ENCODE measurements at regions not wholly inside any gene's neighbourhood (a gene's known extent, or its start where the extent isn't known, plus 50 kb on each side); places are given as distances from the start of the nearest gene placed in this dataset.

DNA sequence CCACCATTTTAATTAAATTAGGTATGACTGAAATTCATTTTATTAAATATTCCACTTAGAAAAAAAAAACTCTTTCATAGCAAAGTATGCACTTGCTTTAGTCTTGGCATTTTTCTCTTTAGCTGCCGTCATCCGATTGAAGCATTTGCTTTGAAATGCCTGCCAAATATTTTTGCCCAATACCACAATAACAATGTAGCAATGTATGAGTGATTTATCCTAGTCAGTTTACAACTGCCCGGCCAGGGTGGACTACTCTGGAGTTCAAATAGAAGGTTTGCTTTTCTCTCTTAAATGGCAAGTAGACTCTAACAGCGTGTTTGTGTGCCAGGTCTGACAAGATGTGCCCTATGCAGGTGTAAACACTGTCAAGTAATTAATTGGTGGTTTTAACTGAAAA lies 675.3 kb upstream of the SGCG start:
- DNase-seq (ENCODE audit: low spot score): no peak

DNA sequence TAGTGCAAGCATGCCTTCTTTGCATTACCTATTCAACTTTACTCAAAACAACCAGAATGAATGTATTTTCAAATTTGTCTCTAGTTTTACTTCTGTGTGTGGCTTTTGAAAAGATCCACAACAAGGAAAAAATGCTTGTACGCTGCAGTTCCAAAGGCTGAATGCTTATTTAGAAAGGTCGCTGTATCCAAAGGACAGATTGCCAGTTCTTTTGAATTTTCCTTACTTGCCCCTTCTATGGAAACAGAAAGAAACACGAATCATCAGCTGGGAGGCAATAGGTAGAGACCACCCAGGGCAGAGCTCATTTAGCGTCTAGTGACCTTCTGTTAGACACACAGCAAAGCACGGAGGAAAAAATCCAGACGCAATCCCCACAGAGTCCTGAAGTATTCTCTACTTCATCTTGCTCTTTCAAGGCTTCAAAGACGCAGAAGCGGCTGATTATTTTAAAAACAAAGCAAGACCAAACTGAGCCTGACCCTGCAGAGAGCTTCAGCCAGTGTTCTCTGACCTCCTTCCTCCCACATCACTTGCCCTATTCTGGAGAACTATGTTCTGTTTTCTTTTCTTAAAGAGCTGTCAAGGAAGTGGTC lies 674.6 kb upstream of the SGCG start:
- DNase-seq (ENCODE audit: low spot score): no peak

DNA sequence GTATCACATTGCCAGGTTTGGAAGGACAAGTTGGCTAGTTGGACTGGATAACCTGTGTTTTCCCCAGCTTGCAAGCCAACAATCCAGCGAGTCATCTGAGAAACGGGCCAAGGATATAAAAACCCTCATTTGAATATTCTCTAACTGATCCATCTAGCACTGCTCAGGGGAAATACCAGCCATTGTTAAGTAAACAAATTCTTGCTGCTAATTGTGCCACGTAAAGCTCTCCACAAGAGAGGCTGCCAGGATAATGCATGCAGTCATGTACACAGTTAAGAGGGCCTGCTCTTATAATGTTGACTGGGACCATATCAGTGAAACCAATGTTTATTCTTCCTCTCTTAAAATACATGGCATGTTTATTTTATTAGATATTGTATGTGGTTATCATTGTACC lies 663.2 kb upstream of the SGCG start:
- DNase-seq (ENCODE audit: low spot score): no peak

DNA sequence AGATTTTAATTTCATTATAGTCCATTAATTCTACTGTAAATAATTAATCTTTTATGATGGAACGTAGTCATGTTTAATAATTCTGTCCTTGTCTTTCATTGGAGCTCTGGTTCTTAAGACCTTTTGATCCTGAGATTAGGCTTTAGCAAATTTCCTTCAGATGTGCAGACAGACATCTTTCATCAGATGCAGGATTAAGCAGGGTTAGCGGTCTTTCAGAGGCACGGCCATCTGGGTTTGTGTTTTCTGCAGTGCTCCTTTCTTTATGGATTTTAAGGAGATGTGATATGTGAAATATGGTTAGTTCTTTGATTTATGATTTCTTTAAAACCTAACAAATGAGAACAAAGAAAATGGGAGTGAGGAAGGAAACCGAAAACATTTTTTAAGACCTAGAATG lies 643.9 kb upstream of the SGCG start:
- DNase-seq (ENCODE audit: low spot score): peak; percentile 61

DNA sequence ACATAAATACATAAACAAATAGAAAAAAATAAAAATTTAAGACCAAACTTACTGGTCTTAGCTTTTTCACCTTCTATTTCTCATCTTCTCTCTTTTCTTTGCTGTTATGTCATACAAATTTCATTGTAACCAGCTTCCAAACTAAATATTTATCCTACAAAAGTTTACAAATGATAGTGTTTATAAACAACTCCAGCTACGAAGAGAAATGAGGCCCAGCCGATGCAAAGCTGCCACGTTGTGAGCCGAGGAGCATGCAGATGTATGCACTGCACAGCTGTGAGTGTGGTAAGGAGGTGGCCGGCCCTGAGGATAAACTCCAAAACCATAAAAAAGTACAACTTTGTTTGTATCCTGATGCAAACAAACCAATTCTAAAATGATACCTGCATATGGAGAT lies 642.4 kb upstream of the SGCG start:
- no peak for DNase-seq (ENCODE audit: low spot score)

DNA sequence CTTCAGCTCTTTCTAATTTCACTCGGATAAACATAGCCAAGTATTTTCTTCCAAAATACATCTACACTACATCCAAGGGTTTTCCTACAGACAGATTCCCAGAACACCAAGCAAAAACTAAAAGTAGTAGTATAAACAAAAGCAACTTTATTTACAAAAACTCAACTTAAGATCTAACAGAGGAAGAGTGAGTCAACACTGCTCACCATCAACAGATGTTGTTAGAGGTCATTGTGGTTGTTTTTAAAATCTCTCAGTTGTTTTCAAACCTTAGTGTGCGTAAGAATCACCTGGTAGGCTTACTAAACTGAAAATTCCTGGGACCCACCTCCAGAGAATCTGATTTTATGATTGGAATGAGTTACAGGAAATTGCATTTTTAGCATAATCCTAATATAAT lies 631.7 kb upstream of the SGCG start:
- no peak for DNase-seq (ENCODE audit: low spot score)

DNA sequence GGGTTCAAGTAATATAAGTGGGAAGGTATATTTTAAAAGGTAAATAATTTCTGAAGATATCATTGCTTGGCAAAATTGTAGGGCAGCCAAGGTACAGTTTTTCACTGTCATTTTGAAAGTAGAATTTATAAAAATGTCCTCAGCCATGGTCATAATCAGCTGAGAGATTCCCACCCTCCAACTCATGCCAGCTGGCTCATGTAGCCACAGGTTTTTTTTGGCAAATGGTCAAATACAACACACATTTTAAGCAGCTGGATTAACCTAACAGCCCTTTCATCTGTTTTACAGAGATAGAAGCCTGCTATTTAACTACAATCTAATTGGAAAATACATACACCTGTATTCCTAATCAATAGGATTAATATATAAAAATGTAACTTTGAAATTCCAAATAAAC lies 619.2 kb upstream of the SGCG start:
- DNase-seq (ENCODE audit: low spot score): no peak

DNA sequence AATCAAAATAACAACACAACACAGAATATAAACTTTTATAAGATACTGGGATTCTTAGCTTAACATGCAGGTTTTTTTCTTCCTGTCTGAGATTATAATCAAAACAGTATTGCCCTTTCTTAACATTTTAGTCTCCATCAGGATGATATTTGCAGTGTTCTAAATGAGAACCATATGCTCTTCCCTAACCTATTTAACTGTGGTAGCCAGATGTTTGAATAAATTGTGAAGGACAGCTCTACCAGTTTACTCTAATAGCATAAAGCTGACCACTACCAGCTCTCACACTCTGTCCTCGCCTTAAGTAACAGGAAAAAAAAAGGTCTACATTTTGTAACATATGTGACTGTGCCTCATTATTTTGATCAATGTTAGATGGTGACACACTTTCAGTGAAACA lies 618.7 kb upstream of the SGCG start:
- no peak for DNase-seq (ENCODE audit: low spot score)

DNA sequence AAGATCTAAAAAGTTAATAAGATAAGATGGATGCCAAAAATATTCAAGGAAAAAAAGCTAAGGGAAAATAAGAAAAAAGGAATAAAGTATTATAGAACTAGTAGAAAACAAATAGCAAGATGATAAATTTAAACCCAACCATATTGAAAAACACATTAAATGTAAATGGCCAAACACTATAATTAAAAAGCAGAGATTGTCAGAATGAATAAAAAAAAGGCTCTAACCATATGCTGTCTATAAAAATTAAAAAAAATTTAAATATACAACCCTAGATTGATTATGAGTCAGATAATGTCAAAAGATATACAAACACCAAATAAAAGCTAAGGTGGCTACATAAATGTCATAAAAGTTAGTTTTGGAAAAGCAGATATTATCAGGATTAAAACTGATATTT lies 617.5 kb upstream of the SGCG start:
- DNase-seq (ENCODE audit: low spot score): no peak

DNA sequence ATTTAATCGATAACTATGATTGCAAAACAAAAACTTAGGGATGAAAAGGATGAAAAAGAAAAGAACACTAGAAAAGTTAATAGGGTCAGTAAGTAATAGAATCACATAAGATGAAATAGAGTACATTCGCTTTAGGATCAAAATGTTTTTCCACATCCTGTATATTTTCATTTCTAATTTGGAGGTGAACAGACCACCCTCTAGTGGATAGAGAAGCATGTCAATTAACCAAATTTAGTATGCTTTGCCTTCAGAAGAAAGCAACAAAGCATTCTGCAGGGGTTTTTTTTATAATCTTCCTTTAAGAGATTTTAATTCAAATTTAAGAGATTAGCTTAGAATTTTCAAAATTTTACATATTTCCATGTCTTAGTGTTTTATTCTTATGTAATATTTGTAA lies 611.0 kb upstream of the SGCG start:
- no peak for DNase-seq (ENCODE audit: low spot score)

DNA sequence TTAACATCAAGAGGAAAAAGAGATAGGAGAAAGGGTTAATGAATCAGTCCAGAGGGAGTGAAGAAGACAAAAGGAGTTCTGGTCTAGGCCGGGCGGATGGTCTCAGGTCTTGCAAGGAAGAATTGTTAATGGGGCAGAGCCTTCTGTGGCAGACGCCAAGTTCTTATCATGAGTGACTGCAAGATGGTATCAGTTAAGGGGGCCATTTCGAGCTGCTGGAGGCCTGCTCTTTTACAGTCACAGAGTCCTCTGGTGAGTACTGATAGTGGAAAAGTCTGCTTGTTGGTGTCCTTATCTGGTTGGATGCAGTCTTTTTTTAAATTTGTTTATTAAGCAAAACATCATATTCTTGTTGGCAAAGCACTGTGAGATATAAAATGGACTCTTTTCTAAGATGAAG lies 590.9 kb upstream of the SGCG start:
- DNase-seq (ENCODE audit: low spot score): no peak

DNA sequence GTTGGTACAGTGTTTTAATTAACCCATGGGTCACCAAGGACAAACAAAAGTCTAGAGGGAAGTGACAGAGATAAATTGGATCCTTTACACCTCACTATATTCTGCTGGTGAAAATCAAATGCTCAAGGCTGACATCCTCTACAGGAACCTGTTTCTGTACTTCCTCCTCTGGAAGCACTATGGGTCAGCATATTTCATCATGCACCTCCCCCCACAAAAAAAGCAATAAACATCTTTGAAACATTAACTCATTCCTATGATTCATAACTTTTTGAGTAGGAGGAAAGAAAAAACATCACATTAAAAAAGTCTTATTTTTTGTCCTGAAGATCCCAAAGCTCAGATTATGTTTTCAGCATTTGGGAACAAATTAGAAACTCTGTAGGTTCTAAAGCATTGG lies 588.3 kb upstream of the SGCG start:
- no peak for DNase-seq (ENCODE audit: low spot score)

DNA sequence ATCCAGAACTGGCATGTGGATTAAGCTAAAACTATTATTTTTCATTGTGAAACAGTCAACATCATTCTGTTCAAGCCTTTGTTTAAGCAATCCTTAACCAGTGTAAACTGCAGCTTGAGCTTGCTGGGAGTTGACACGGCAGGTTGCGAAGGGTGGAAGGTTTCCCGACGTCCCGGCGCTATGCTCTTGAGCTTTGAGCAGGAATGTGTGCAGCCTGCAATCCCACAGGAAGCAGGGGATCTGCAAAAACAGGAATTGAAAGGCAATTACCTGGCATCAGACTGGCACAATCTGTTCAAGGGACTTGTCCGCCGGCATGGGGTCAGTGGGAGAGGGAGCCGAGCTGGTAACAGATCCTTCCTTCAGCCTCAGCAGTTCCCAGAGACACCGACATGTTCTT lies 586.7 kb upstream of the SGCG start:
- DNase-seq (ENCODE audit: low spot score): no peak

DNA sequence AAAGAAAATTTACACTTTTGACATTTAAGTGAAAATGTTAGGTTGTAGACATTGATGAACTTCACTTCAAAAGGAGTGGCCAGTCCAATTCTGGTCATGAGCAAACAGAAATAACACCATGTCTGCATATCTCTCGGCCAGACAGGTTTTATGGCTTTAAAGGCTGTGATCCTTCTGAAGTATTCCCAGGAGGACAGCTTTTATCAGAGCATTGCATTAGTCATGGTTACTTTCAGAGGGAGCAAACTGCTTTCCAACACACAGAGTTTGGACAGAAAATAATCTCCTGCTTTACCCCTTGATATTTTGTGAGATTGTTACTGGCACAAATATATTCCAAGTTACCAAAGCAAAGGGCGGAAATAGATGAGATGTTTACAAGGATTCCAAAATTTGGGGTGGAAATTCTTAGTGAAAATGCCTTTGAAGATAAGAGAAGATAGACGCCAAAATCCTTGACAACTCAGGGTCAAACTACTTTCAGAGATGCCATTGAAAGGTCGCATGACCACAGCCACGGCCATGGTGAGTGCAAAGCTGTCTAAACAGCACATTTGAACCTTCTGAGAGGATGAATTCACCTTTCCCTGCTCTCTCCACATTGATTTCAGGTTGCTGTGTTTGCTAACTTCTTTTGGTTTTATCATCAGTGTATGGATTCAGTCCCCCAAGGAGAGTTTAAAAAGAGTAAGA lies 584.5 kb upstream of the SGCG start:
- DNase-seq (ENCODE audit: low spot score): no peak

DNA sequence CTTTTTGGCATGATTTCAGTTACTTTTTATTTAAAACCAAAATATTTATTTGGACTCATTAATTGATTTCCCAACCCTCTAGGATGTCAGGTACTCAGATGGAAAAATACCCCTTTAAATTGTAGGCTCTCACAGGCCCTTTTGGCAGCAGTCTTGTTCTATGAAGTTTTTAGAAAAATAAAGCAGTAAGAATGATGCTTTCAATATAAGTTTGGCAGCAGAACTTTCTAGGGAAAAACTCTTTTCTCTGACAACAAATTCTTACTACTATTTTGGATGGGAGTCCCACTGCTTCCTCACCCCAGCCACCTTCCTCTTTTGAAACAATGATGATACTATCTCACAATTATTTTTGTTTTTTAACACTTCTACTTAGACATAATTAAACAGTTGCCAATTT lies 581.6 kb upstream of the SGCG start:
- DNase-seq (ENCODE audit: low spot score): no peak

DNA sequence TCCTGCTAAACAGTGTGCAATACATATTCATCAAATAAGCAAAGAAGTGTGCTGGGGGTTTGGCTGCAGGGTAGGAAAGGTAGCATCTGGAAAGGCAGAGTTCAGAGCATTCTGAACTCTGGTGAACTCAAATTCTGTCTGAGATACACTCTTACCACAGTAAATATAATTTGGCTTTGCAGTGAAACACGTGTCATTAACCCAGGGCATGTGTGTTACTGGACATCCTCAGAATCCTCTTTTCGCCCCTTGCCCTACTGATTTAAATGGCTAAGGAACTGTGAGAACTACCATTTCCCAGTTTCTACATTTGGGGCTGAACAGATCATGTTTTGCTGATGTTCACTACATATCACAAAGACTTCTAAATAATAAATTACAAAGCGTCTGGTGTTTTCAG lies 562.8 kb upstream of the SGCG start:
- DNase-seq (ENCODE audit: low spot score): no peak

DNA sequence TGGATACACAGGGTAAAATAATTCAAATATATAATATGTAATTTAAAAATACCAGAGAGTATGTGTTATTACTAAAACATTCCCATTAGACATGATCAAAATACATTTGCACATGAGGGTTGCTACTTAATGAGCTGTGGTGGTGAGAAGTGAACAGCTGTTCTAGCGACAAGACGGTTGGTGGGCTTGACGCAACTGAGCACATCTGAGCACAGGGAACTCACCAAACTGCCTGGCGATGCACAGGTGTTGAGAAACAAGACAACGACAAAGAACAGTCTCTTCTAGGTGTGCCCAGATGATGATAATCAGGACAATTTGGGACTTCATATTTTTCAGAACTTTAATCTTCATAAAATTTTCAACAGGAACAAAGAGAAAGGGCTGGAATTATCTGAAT lies 555.1 kb upstream of the SGCG start:
- no peak for DNase-seq (ENCODE audit: low spot score)

DNA sequence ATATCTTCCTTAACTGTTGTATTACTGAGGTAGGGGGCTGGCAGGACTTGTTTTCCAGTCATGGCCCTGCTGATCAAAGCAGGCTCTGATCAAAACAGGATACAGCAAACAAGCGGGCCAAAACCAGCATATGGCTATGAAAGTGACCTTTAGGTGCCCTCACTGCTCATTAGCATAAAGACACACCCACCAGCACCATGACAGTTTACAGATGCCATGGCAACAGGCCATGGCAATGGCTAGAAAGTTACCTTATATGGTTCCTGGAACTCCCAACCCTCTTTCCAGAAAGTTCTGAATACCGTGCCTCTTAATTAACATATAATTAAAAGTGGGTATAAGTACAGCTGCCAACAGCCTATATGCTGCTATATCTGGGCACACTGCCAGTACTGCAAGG lies 551.4 kb upstream of the SGCG start:
- no peak for DNase-seq (ENCODE audit: low spot score)

DNA sequence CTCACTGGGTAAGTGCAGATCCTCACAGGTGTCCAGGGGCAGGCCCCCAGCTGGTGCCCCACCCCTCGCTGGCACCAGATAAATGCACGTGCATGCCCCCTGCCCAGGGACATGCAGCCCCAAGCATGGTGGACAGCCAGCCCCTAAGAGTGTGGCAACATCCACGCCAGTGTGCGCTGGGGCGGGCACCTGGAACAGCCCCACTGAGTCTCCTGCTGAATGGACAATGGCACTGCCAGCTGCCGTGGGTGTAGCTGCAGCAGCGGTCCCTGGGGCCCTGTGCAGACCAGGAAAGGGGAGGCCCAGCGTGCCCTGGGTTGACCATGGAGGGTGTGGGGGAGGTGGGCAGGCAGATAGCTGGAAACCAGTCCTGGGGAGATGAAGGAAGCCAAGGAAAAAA lies 538.7 kb upstream of the SGCG start:
- DNase-seq (ENCODE audit: low spot score): no peak

DNA sequence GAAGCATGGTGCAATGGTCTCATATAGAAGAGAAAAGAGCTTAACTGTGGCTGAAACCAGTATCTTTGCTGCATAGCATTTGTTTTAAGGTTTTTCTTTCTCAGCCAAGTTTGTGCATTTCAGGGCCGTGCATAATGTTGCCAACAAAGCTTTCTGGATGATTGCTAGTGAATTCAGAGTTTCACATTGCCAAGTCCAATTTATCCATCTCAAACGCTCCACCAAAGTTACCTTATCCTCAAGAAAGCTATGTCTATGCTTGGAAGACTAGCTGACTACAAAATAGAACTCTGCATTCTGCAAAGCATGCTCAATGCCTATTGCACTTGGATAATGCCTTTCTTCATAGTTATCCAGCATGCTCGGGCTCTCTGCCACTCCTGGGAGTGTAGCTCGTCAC lies 535.8 kb upstream of the SGCG start:
- no peak for DNase-seq (ENCODE audit: low spot score)

DNA sequence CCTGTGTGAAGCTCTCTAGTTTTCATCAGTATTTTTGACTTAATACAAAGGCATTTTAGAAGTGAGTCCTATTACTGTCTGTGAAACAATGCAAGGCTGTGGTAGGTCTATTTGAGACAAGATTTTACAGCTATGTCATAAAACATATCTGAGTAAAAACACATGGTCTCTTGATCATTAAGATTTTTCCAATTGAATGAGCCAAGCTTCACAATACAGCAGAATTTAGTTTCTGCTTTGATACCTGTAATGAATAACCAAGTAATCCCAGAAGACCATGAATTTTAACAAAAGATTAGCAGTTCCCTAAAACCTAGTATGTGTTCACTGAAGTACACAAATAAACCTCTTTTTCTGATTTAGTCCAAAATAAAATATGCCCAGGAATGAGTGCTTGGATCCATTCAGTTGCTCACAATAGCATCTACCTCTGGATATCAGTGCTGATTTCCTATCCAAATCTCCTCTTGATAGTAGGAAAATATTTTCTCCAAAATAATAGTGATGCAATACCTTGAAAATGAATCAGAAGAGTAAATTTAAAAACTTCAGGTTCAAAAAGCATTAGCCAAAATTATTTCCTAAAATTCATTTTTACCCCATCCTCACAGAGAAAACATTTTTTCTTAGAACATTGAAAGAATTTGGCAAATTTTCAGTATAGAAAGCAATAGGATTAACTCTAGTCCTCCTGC lies 533.5 kb upstream of the SGCG start:
- DNase-seq (ENCODE audit: low spot score): no peak

DNA sequence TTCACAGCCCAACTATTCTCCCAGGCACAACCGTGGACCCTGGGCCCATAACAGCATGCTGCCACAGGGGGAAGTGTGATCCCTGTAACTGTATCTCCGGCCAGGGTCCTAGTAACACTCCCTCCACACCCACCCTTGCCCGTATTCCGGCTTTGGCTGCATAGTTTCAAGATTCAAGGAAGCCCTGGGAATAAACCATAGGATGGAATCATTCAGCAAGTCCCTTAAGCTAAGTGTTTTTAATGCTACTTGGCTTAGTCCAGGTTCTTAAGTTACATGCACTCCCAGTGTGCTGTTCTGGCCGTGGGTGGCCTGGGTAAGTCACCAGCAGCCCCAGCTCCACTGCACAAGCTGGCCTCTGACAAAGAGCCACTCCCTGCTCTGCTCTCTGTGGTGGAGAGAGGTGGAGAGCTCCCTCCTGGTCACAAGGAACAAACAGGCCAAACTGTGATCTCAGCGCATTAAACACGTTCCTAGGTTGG lies 532.4 kb upstream of the SGCG start:
- DNase-seq (ENCODE audit: low spot score): no peak

DNA sequence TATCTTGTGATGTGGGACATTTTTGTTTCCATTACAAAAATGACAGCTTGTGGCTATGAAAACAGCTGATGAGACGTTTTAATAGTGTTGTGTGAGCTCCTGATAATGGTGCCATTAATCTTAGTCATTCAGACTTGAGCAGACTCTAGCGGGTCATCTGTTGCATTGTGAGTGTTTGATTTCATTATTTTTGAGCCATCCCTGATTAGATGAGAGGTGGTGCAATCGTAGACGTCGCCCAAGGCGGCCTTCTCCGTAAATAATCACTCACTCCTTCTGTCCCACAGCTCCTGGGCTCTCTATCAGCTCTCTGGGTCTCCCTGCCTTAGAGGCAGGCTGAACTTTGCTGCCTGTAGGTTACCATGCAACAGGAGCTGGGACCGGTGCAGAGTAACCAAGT lies 528.0 kb upstream of the SGCG start:
- no peak for DNase-seq (ENCODE audit: low spot score)

DNA sequence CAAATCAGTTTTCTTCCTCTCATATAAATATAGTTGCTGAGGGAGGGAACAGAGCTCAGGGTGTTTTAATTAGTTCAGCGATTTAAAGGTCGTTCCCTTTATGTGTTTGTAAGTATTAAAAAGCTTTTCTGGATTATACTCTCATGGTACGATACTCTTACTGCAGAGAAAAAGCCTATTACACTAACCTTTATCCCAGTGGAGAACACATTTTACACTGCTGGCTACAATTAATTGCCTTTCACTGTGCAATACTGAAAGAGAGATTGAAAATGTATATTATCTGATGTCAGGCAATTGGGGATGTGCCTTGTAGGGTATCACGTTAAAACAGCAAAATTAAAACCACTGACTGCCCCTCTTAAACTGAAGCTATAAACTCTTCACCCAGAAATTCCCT lies 526.9 kb upstream of the SGCG start:
- no peak for DNase-seq (ENCODE audit: low spot score)
